ENCODE measurements at regions not wholly inside any gene's neighbourhood (a gene's known extent, or its start where the extent isn't known, plus 50 kb on each side); places are given as distances from the start of the nearest gene placed in this dataset.

GRCh38 chrX:25206778-25207177 is 191.0 kb upstream of the ARX start:
- intact Hi-C loops (cut with DNase I), result no loop called here
- ATAC-seq, result no peak
- WGBS, 2 donors, result 8 to 18% methylated on average over 1 of the region's 1 CpG

GRCh38 chrX:25204182-25204581 is 188.4 kb upstream of the ARX start:
- TF ChIP-seq CTCF (IDR thresholded peaks at IDR 0.05), result no peak
- H3K9me3 ChIP-seq, result peaks cover 0 to 4% (median 0%) of the 10 kb centered on the region in 11 donors
- no peak for ATAC-seq
- no peaks in the 10 kb centered on the region for H3K36me3 ChIP-seq
- H3K4me1 ChIP-seq, result no peaks in the 10 kb centered on the region
- H3K27ac ChIP-seq, result no peak overlapping the region
- no peak for DNase-seq
- H3K4me3 ChIP-seq, result no peak overlapping the region
- intact Hi-C loops (cut with DNase I), result no loop called here
- H3K27me3 ChIP-seq, result peaks cover 0 to 11% (median 0%) of the 10 kb centered on the region in 7 donors

More at GRCh38 chrX:25206778-25207177, 191.0 kb upstream of the ARX start:
- peaks cover 0 to 4% (median 0%) of the 10 kb centered on the region in 11 donors for H3K9me3 ChIP-seq
- H3K27me3 ChIP-seq, result peaks cover 0 to 11% (median 0%) of the 10 kb centered on the region in 7 donors
- no peaks in the 10 kb centered on the region for H3K4me1 ChIP-seq
- no peak overlapping the region for H3K27ac ChIP-seq
- no peak for TF ChIP-seq CTCF (IDR thresholded peaks at IDR 0.05)
- no peaks in the 10 kb centered on the region for H3K36me3 ChIP-seq
- H3K4me3 ChIP-seq, result no peak overlapping the region
- DNase-seq, result no peak

GRCh38 chrX:25202827-25203226 is 187.1 kb upstream of the ARX start:
- DNase-seq (no peak), ATAC-seq (no peak)
- intact Hi-C loops (cut with DNase I), result no loop called here
- H3K27me3 ChIP-seq, result peaks cover 0 to 11% (median 0%) of the 10 kb centered on the region in 7 donors
- no peaks in the 10 kb centered on the region for H3K4me1 ChIP-seq
- H3K9me3 ChIP-seq, result no peaks in the 10 kb centered on the region
- H3K27ac ChIP-seq, result no peak overlapping the region
- no peak overlapping the region for H3K4me3 ChIP-seq
- H3K36me3 ChIP-seq, result no peaks in the 10 kb centered on the region
- 88 to 91% methylated on average over 2 of the region's 2 CpGs for WGBS, 2 donors
- TF ChIP-seq CTCF (IDR thresholded peaks at IDR 0.05), result no peak

GRCh38 chrX:25198891-25199290 is 183.1 kb upstream of the ARX start:
- intact Hi-C loops (cut with DNase I), result no loop called here
- H3K9me3 ChIP-seq, result no peaks in the 10 kb centered on the region
- ATAC-seq, result no peak
- H3K36me3 ChIP-seq, result no peaks in the 10 kb centered on the region
- no peaks in the 10 kb centered on the region for H3K4me1 ChIP-seq
- WGBS, 2 donors, result 61 to 64% methylated on average over 3 of the region's 3 CpGs
- H3K4me3 ChIP-seq, result no peak overlapping the region
- DNase-seq, result no peak
- TF ChIP-seq CTCF (IDR thresholded peaks at IDR 0.05), result no peak
- H3K27me3 ChIP-seq, result no peaks in the 10 kb centered on the region
- H3K27ac ChIP-seq, result no peak overlapping the region

- Histone ChIP-seq H3K4me1 (no peaks in the 10 kb centered on the region), H3K27me3 (no peaks in the 10 kb centered on the region), H3K9me3 (no peaks in the 10 kb centered on the region), H3K4me3 (no peak overlapping the region), H3K27ac (no peak overlapping the region), H3K36me3 (no peaks in the 10 kb centered on the region)
- no peak for DNase-seq
- 78 to 90% methylated on average over 3 of the region's 3 CpGs for WGBS, 2 donors
- ATAC-seq, result no peak
- intact Hi-C loops (cut with DNase I), result no loop called here
- TF ChIP-seq CTCF (IDR thresholded peaks at IDR 0.05), result no peak
Observed at GRCh38 chrX:25198253-25198652, 182.5 kb upstream of the ARX start.
